Umbilical cord (tissue), 1 donor: ENCODE measurements at regions not wholly inside any gene's neighbourhood (a gene's known extent, or its start where the extent isn't known, plus 50 kb on each side); places are given as distances from the start of the nearest gene placed in this dataset.
A peak's percentile ranks its signal among the peaks of the same experiment; 100 is the strongest.

Experiments used
- DNase-seq: peaks from one replicate; pipeline ENCODE4 v3.0.0-alpha.2; 2015; ENCODE audit warnings: low spot score

GRCh38 chr7:131173145-131173890, 154.4 kb upstream of the MKLN1 start:
- DNase-seq, result no peak

DNA sequence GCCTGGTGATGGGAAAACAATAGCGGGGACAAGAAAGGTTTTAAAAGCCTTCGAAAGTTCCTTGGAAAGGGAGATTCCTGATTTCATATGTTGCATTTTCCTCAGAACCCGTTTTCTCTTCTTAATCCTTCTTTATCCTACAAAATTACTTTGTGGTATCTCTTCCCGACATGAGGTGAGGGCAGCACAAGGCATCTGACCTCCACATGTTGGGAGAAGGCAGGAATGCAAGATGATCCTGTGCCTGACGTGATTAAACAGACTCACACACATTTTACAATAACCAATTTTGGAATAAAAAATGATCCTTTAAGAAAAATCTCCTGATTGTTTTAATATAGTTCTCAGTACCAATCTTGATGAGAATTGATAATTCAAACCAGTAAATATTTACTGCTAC, 153.3 kb upstream of the MKLN1 start:
- DNase-seq, result no peak

DNA sequence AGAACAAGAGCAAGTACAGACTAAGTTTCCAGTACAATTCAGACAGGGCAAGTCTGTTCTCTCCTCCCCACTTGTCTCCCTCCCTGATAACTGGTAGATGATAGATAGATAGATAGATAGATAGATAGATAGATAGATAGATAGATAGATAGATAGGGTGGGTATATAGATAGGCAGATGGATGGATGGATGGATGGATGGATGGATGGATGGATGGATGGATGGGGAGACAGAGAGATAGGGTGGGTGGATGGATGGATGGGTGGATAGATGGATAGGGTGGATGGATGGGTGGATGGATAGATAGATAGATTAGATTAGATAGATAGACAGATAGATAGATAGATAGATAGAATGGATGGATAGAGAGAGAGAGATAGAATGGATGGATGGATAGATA, 152.8 kb upstream of the MKLN1 start:
- DNase-seq, result no peak

GRCh38 chr7:131182446-131183058, 145.1 kb upstream of the MKLN1 start:
- DNase-seq, result no peak

GRCh38 chr7:131183072-131183471, 144.6 kb upstream of the MKLN1 start:
- DNase-seq, result no peak

DNA sequence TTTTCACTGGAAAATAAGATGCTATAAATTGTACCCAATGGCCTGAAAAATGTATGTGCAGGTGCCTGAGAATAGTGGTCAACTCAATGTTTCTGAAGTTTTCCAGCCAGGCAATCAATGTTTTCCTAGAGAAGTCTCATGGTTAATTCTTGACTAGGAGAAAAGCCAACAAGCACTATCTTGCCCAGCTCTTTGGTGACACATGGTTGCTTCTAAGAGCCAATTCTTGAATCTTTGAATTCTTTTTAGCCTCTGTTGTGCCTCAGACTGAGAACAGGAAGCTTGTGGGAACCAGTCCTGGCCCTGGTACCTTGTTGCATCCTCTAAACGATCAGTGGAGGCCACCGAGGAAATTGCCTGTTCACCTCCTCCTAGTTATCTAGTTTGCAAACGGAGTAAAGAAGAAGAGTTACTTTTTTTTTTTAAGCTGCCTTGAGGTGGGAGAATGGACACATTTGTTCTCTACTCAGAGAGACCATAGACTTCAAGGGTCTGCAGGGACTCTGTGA, 144.0 kb upstream of the MKLN1 start:
- no peak for DNase-seq

DNA sequence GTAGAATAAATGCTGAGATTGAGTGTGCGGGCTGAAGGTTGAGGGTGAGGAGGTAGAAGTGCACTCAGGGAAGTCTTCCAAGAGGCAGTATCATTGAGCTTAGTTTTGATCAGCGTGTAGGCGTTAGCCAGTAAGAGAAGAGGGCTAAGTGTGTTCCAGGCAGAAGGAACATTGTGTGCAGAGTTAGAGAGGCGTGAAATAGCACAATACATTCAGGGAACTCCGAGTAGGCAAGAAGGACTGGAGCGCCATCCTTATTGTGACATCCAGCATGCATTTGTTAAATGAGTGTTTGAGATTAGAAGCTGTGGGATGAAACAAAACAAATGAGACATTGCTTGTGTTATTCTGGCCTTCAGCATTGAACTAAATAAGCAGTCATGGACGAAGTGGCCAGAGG, 140.9 kb upstream of the MKLN1 start:
- no peak for DNase-seq

- DNase-seq, result no peak
These were observed 139.0 kb upstream of the MKLN1 start for GRCh38 chr7:131188367-131189339.

DNA sequence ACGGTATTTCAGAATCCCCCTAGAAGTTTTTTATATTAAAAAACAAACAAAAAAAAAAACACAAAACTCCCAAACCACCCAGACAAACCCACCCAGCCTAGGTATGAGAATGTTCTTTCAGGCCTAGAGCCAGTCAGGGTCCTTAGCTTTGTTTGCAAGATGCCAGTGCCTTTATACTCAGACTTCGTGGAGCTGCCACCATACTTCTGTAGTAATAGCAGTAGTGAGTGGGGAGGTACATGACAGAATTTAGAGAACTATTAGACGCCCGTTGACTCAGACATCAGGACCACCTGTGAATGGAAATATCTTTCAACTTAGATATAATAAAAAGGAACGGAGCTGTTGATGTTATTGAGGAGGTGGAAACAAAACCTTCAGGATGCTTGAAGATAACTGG, 138.2 kb upstream of the MKLN1 start:
- DNase-seq, result no peak

DNA sequence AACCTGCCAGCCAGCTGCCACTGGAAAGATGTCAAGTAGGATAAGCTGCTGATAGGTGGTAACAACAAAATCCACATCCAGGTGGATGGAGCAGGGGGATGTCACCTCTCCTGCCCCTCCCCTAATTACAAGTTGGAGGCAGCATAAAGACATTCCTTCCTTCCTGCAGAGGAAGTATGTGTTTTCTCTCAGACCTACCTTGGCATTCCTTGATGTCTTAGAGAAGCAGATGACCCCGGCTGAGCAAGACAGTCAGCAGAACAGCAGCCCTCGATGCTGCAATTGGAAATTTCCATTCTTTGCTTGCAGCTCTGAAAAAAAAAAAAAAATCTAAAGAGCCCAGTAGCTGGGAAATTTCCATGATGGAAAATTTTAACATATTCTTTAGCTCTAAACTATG, 137.5 kb upstream of the MKLN1 start:
- no peak for DNase-seq

DNA sequence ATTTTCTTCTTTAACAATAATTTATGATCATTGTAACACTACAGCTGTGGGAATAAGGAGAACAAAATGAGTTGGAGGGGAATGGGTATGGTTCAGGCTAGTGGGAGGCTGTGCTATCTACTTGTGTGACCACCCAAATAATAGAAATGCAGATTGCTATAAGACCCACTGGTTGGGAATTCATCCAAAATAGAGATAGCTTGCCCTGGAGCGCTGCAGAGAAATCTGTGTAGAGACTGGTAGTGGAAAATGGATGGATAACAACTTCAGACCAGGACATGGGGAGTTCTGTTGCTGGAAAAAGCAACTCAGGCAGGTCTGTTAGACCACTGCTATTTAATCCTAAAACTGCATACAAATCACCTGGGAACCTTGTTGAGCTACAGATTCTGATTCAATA, 137.1 kb upstream of the MKLN1 start:
- no peak for DNase-seq

DNA sequence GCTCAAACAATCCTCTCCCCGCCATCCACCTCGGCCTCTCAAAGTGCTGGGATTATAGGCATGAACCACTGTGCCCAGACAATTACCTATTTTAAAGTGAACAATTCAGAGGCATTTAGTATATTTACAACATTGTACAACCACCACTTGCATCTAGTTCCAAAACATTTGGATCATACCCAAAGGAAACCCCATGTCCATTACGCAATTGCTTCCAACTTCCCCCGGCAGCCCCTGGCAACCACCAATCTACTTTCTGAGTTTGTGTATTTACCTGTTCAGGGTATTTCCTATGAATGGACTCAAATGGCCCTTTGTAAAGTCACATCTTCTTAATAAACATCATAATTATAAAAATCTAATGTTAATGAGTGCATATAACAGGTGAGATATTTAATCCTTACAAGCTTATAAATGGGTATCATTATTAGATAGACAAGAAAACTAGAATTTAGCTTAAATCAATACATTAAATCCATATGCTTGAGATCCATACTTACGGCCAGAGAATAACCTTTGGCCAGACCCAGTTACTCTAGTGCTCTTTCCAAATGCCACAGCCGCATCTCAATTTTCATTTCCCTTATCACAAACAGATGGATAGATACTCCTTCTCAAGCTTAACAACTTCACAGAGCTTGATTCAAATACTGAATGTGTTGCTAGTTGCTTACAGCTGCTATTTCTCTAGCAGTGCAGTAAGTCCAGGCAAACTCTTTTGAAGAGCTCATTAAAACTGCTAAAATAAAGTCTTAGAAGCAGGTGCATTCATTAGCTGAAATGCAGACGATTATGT, 133.4 kb upstream of the MKLN1 start:
- no peak for DNase-seq

GRCh38 chr7:131196803-131197202, 130.9 kb upstream of the MKLN1 start:
- DNase-seq, result peak; percentile 25

- no peak for DNase-seq
These were observed 129.6 kb upstream of the MKLN1 start for GRCh38 chr7:131197920-131198615.

GRCh38 chr7:131202451-131202850, 125.2 kb upstream of the MKLN1 start:
- no peak for DNase-seq

DNA sequence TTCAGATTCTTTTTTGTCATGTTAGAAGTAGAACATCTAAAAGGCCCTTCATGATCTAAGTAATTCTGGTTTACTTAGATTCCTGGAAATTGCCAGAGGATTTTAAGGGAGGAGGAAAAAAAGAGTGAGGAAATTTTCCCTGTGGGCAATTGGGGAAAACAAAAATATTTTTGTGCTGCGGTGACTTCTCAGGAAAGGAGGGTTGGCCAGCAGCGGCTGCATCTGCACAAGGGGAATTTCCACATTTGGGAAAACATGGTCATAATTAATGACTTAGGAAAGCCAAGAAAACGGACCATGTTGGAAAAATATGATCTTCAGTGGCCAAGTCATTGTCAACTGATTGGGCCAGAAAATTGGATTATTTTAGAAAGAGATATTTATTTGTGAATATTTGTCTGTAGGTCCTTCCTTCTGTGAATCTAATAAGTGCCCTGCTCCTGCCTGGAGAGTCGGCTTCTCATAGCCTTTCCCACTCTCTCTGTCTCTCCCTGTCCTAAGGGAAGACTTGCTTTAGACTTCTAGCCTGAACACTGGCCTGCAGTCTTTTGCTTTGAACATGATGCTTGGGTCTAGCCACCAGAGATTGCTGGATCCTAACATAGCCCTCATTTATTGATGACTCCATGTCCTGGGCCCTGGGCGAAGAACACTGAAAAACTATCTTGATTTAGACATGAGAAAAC, 124.2 kb upstream of the MKLN1 start:
- no peak for DNase-seq

- DNase-seq, result no peak
These were observed 118.9 kb upstream of the MKLN1 start for GRCh38 chr7:131208777-131209176.

DNA sequence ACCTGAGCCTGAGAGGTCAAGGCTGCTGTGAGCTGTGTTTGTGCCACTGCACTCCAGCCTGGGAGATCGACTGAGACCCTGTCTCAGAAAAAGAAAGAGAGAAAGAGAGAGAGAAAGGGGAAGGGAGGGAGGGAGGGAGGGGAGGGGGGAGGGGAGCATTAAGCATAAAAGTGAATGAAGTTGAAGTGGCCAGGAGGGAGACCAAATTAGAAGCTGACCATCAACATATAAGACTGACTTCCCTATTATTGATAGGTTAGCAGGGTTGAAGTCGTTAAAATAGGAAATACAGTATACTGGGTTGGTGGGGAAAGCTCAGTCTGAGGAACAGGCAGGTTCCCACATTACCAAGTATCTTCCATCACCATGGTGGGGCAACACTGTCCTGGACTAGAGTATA, 117.1 kb upstream of the MKLN1 start:
- no peak for DNase-seq

- DNase-seq, result no peak
These were observed 116.2 kb upstream of the MKLN1 start for GRCh38 chr7:131211500-131211899.

DNA sequence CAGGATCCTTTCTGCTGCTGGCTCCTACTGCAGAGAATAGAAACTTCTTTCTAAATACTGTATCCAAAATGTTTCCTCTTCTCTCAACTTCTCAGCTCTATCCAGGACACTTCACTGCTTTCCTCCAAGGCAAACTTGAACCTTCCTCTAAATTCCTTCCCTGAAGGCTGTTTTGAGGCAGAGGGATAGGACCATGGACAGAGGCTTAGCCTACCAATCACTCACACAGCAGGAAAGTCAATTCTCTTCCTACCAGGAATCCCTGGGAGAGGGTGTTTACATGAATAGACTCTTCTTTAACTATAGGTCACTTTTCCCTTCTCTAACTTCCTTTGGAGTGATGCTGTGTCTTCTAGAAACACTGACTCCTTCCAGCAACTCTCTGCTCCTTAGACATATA, 115.6 kb upstream of the MKLN1 start:
- no peak for DNase-seq
